HG03520 (cell line): ENCODE measurements at regions not wholly inside any gene's neighbourhood (a gene's known extent, or its start where the extent isn't known, plus 50 kb on each side); places are given as distances from the start of the nearest gene placed in this dataset.

Source experiments
- ATAC-seq: cut with Tn5 transposase; IDR thresholded peaks from one replicate; pipeline ENCODE4 v1.9.1; 2021; ENCODE audit warnings: mild to moderate bottlenecking, moderate library complexity; ENCODE audit not compliant: unreplicated experiment

- no peak for ATAC-seq
Measured at GRCh38 chr15:25931851-25932250, 68.7 kb upstream of the ATP10A start.

DNA sequence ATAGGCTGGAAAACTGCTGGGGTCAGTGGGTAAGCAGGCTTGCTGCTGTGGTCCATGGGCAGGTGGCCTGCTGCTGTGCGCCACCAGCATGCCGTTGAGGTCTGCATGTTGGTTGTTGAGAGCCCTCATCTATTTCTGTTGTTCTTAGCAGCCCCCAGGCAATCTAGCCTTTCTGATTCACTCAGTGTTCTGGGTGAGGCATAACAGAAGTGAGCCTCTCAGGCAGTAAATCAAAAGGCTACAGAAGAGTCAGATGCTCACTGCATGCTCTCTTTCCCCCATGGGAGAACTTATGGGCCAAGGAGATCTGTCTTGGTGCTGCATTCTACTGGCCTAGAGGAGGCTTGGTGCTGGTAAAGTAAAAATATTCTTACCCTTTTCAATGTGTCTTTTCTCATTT is 67.8 kb upstream of the ATP10A start:
- no peak for ATAC-seq
